ENCODE measurements at regions not wholly inside any gene's neighbourhood (a gene's known extent, or its start where the extent isn't known, plus 50 kb on each side); places are given as distances from the start of the nearest gene placed in this dataset.

GRCh38 chr20:52420805-52421204 is 229.2 kb upstream of the ZFP64 start:
- no peak for TF ChIP-seq POLR2A (IDR thresholded peaks at IDR 0.05)
- no peak for TF ChIP-seq CTCF (IDR thresholded peaks at IDR 0.05)

Measured in tibial nerve (tissue), 3 donors.